Heart left ventricle (tissue), 13 donors: ENCODE measurements at regions not wholly inside any gene's neighbourhood (a gene's known extent, or its start where the extent isn't known, plus 50 kb on each side); places are given as distances from the start of the nearest gene placed in this dataset.

Source experiments
- POLR2A ChIP-seq, 2 donors: fragments of 450-650 bp; IDR thresholded peaks; one replicate each; pipeline ENCODE4 v1.6.1; 2017; ENCODE audit warnings: antibody characterized with exemption in 2 of 2, mild to moderate bottlenecking in 2 of 2, moderate library complexity in 2 of 2
- TF ChIP-seq, protein P1 (sequence below), 12 donors: fragments of 200-600 bp; sonication (generic) in 4 of 12; IDR thresholded peaks; one replicate each; pipeline versions ENCODE4 v1.5.0 to v1.8.0; 2018 to 2022; ENCODE audit warnings: antibody characterized with exemption in 12 of 12, mild to moderate bottlenecking in 5 of 12
- donor health status: ischemic (EF 13 %, LVEDD 7.1; RV severe dilation, severe dysfunction).
- donor health status: DM: no; HTN: yes; CAD: no.
- donor health status: DM: no; HTN: no; CAD: no.
- donor health status: ischemic (EF 25% LVEDD 6.9; RV normal size, moderate dysfunction).
- donor health status: ischemic (EF 25% LVEDD 5.7; RV mildly dilated, moderate dysfunction).
- donor health status: ischemic (EF 35%, LVEDD 5.7; RV mildly dilated, moderate dysfunction).
- donor health status: nonischemic (EF 11% LVEDD 7.7; RV severe dilation, severe dysfunction).
- donor health status: DM: yes; HTN: yes; CAD: no.
- donor health status: PGD.
- donor health status: ischemic (EF 29% LVEDD 5.4; RV normal size, mild dysfunction).
- donor health status: nonischemic (EF 23%, LVEDD 6.1; RV moderate dilation, normal function).

GRCh38 chr3:31096661-31097395, 202.4 kb upstream of the GADL1 start:
- TF ChIP-seq, protein P1, sequence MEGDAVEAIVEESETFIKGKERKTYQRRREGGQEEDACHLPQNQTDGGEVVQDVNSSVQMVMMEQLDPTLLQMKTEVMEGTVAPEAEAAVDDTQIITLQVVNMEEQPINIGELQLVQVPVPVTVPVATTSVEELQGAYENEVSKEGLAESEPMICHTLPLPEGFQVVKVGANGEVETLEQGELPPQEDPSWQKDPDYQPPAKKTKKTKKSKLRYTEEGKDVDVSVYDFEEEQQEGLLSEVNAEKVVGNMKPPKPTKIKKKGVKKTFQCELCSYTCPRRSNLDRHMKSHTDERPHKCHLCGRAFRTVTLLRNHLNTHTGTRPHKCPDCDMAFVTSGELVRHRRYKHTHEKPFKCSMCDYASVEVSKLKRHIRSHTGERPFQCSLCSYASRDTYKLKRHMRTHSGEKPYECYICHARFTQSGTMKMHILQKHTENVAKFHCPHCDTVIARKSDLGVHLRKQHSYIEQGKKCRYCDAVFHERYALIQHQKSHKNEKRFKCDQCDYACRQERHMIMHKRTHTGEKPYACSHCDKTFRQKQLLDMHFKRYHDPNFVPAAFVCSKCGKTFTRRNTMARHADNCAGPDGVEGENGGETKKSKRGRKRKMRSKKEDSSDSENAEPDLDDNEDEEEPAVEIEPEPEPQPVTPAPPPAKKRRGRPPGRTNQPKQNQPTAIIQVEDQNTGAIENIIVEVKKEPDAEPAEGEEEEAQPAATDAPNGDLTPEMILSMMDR (IDR thresholded peaks at IDR 0.05) = no peak
- no peak for TF ChIP-seq POLR2A (IDR thresholded peaks at IDR 0.05)
